HG03045 (cell line): ENCODE measurements at regions not wholly inside any gene's neighbourhood (a gene's known extent, or its start where the extent isn't known, plus 50 kb on each side); places are given as distances from the start of the nearest gene placed in this dataset.
"Not testable (repeated sequence)": the region's sequence is repeated elsewhere in the genome, so short reads cannot be mapped to it uniquely, and the experiment has no call there.

ENCODE experiments used
- ATAC-seq: cut with Tn5 transposase; IDR thresholded peaks from one replicate; pipeline ENCODE4 v1.9.1; 2021; ENCODE audit warnings: mild to moderate bottlenecking, moderate library complexity; ENCODE audit not compliant: unreplicated experiment

GRCh38 chr11:116353589-116353988 lies 419.2 kb downstream of the BUD13 start:
- ATAC-seq, result no peak

GRCh38 chr11:116352881-116353280 lies 419.9 kb downstream of the BUD13 start:
- ATAC-seq, result no peak

DNA sequence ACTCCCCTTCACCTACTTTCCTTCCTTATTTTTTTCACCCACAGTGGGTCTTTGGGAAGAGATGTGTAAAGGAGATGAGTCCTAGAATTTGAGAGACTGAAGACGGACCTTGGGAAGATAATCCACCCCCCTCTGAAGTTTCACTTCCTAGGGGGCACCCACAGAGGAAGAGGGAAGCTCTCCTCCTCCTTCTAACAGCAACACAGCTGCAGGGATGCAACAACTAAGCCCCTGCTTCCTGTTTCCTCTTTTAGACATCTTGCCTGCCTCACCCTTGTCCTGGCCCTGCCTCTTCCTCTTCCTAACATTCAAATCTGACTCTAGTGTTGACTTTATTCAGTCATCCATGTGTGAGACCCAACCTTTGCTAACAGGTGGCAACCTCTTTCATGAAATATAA lies 424.6 kb downstream of the BUD13 start:
- ATAC-seq, result no peak

GRCh38 chr11:116345575-116345974 lies 427.2 kb downstream of the BUD13 start:
- ATAC-seq, result no peak

GRCh38 chr11:116344601-116345000 lies 428.2 kb downstream of the BUD13 start:
- ATAC-seq, result no peak

- no peak for ATAC-seq
These were observed 429.5 kb downstream of the BUD13 start for GRCh38 chr11:116343270-116343669.

- ATAC-seq, result no peak
These were observed 430.6 kb downstream of the BUD13 start for GRCh38 chr11:116342148-116342547.

GRCh38 chr11:116339306-116340098 lies 433.3 kb downstream of the BUD13 start:
- ATAC-seq, result no peak

DNA sequence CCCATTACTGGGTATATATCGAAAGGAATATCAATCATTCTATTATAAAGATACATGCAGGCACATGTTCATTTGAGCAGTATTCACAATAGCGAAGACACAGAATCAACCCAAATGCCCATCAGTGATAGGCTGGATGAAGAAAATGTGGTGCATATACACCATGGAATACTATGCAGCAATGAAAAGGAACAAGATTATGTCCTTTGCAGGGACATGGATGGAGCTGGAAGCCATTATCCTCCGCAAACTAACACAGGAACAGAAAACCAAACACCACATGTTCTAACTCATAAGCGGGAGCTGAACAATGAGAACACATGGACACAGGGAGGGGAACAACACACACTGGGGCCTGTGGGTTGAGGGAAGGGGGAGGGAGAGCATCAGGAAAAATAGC lies 434.3 kb downstream of the BUD13 start:
- not testable (repeated sequence) for ATAC-seq

GRCh38 chr11:116336540-116336939 lies 436.2 kb downstream of the BUD13 start:
- ATAC-seq, result no peak

DNA sequence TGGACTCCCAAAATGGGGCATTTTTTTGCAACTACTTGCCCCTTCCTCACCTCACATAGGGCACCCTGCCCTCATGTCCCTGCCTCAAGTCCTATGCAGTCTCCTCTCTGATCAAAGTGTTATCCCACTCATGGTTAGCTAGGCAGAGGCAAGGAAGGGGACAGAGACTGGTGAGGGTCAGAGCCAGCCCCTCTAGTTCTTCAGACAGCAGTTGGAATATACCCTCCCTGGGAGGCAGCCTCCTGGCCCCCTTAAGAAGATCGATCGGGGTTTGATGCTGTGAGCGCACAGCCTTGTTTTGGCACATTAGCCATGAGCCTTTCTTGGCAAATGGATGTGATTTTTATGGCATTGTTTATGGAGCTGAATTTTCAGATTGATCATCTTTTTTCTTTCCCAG lies 436.9 kb downstream of the BUD13 start:
- ATAC-seq, result no peak

GRCh38 chr11:116335078-116335477 lies 437.7 kb downstream of the BUD13 start:
- ATAC-seq, result no peak

DNA sequence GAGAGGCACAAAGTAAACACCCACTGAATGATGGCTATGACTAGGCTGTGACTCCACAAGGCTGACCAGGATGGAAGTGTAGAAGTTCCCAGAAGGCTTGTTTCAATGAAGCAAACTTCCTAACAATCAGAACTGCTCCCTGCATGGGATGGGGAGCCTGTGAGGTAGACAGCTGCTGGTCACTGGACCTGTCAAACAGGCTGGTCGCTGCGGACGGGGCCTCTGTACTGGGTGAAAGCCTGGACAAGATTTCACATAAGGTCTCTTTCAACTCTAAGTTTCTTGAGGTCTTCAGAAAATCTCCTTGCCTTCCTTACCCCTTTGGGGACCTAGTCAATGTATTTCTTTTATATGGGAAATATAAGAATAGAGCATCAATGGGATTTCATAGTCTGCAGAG lies 438.2 kb downstream of the BUD13 start:
- ATAC-seq, result no peak

DNA sequence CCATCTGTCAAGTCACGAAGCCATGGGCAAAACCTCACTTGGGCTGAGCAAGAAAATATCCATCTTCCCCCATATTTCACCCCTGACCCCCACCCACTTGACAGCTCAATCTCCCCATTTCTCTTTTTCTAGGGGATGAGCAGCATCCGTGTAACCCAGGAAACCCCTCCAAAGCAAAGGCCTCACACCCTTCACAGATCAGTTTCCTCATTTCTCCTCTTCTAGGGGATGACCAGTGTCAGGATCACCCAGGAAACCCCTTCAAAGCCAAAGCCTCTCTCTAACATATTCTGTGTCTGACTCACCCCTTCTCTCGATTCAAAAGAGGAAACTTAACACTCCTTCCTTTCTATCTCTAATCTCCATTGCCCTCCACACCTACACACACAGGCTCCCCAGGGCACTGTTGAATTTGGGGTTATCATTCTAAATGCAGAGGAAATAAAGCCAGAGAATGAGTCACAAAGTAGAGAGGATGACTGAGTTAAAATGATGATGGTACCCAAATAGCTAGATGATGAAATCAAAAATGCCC lies 439.7 kb downstream of the BUD13 start:
- ATAC-seq, result no peak

DNA sequence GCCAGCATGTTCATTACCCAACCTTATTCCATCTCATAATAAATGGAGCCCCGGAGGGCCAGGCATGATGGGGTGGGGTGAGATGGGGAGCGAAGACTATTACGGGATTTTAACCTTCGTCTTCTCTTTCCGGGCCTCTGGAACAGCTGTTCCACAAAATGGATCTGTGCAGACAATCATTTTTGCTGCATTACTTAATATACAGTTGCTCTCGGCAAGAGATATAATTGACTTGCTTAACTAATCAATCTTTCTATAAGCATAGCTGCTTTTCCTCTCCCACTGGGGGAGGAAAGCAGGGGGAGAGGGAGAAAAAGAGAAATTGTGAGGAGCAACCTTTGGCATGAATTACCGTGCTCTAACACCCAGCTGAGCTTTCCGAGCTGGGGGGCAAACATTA lies 440.4 kb downstream of the BUD13 start:
- no peak for ATAC-seq

DNA sequence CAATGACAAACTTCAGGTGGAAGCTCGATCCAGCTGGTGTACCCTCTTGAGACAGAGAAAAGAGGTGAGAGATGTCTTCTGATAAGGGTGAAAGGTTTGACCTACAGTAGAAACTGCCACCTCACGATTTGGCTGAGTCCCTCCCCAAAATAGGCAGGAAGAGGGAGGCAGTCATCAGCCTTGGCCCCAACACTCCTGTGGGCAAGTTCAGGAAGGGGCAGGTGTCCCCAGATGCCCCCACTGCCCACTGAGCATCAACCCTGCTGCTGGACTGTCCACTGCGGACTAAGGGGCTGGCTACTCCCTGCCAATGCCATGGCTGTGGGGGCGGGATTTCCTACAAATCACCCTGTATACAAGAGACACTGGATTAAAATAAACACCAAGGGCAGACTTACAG lies 441.4 kb downstream of the BUD13 start:
- ATAC-seq, result no peak

GRCh38 chr11:116330439-116331185 lies 442.2 kb downstream of the BUD13 start:
- no peak for ATAC-seq

DNA sequence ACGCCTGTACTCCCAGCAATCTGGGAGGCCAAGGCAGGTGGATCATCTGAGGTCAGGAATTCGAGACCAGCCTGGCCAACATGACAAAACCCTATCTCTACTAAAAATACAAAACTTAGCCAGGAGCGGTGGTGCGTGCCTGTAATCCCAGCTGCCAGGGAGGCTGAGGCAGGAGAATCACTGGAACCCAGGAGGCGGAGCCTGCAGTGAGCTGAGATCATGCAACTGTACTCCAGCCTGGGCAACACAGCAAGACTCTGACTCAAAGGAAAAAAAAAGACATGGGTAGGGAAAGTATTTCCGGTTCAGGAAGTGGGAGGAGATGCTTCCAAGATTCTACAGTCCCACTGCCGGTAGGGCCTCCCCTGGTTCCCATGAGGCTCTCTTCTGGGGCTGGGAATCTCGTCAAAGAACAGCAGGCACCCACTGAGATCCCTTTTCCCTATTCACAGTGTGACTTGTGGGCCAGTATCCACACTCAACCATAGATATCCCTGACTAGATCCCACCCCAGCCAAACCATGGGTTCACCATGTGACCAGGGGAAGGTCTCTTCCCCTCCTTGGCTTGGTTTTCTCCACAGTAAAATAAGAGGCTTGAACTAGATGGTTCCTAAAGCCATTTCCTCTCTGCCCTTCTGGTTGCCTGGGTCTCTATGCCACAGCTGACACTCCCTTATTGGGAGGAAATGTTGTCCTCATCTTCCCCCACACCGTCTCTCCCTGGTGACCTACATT lies 443.3 kb downstream of the BUD13 start:
- ATAC-seq, result no peak

DNA sequence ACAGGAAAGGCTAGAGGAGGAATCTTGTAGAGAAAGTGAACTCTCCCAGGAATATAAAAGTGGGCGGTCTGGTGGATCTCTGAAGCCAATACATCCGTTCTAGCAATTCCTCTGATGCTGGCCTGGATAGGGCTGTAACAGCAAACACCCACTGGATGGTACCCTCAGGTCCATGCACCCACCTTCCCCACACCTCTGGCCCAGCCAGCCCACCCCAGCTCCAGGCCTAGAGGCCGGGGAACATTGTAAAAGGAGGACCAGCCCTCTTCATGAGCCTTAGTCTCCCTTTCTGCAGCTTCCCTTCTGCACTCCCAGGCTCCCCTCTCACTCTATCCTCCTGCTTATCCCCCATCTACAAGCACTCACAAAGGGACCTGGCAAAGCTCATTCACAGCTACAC lies 443.9 kb downstream of the BUD13 start:
- ATAC-seq, result no peak

DNA sequence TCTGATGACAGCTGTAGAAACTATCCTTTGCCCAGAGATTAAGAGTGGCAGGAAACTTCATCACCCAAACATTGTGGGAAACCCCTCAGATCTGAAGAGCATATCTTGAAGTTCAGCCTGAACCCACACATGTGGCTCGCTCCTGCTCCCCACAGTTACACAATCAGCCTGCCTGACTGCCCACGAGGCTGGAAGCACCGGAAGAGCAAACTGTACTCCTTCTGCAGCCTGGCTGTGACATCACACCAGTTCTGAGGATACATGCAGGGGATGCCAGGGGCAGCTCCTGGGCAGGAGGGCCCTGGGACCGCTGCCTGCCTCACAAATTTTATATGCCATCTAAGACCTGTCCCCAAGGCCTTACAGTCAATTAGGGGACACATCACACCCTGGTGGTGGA lies 444.4 kb downstream of the BUD13 start:
- ATAC-seq, result no peak

GRCh38 chr11:116326146-116326545 lies 446.6 kb downstream of the BUD13 start:
- no peak for ATAC-seq
